Epithelial cell of proximal tubule (primary cell): ENCODE measurements at regions not wholly inside any gene's neighbourhood (a gene's known extent, or its start where the extent isn't known, plus 50 kb on each side); places are given as distances from the start of the nearest gene placed in this dataset.

Source experiments
- DNase-seq: peaks from one replicate; pipeline ENCODE4 v3.0.0-alpha.2; 2011; ENCODE audit warnings: low read depth
- H3K4me3 ChIP-seq: 2 replicates; pipeline ENCODE4 v1.5.1; 2011; ENCODE audit warnings: low read depth, mild to moderate bottlenecking, low read length
- CTCF ChIP-seq: conservative IDR thresholded peaks from 2 replicates; pipeline ENCODE4 v1.5.1; 2012; ENCODE audit warnings: low read depth, mild to moderate bottlenecking, low read length

GRCh38 chr18:55950379-55951166, 362.6 kb upstream of the TCF4 start:
- H3K4me3 ChIP-seq: no peak overlapping the region
- no peak for DNase-seq
- TF ChIP-seq CTCF: no peak

- H3K4me3 ChIP-seq: no peak overlapping the region
- no peak for TF ChIP-seq CTCF
- no peak for DNase-seq
These were observed 346.8 kb upstream of the TCF4 start for GRCh38 chr18:55934821-55935220.

- H3K4me3 ChIP-seq: no peak overlapping the region
- no peak for DNase-seq
- no peak for TF ChIP-seq CTCF
These were observed 344.7 kb upstream of the TCF4 start for GRCh38 chr18:55932675-55933074.

- TF ChIP-seq CTCF: no peak
- no peak for DNase-seq
- H3K4me3 ChIP-seq: no peak overlapping the region
These were observed 339.8 kb upstream of the TCF4 start for GRCh38 chr18:55927831-55928230.

- H3K4me3 ChIP-seq: no peak overlapping the region
- no peak for TF ChIP-seq CTCF
- no peak for DNase-seq
These were observed 337.8 kb upstream of the TCF4 start for GRCh38 chr18:55925772-55926171.

GRCh38 chr18:55920063-55920462, 332.1 kb upstream of the TCF4 start:
- DNase-seq: no peak
- no peak overlapping the region for H3K4me3 ChIP-seq
- no peak for TF ChIP-seq CTCF

- no peak overlapping the region for H3K4me3 ChIP-seq
- DNase-seq: no peak
- no peak for TF ChIP-seq CTCF
These were observed 330.5 kb upstream of the TCF4 start for GRCh38 chr18:55918444-55918843.
